Activated T-helper 17 cell treated with anti-CD3 and anti-CD28 coated beads, Interleukin-2, amount 50 U/mL, for 72 hours (primary cell): ENCODE measurements at regions not wholly inside any gene's neighbourhood (a gene's known extent, or its start where the extent isn't known, plus 50 kb on each side); places are given as distances from the start of the nearest gene placed in this dataset.
A peak's percentile ranks its signal among the peaks of the same experiment; 100 is the strongest.

Experiments used
- ATAC-seq: fragments of 150-1000 bp; cut with Tn5 transposase; replicated peaks from 2 replicates; pipeline ENCODE4 v1.10.0; 2021; ENCODE audit warnings: mild to moderate bottlenecking, moderate library complexity
- H3K27ac Mint-ChIP-seq: one replicate; pipeline ENCODE4 v1.8.0; 2022; ENCODE audit warnings: mixed read lengths
- H3K27me3 Mint-ChIP-seq: one replicate; pipeline ENCODE4 v1.8.0; 2022; ENCODE audit warnings: mixed read lengths
- H3K36me3 Mint-ChIP-seq: one replicate; pipeline ENCODE4 v1.8.0; 2022; ENCODE audit warnings: low read depth, mild to moderate bottlenecking, mixed read lengths
- H3K4me1 Mint-ChIP-seq: one replicate; pipeline ENCODE4 v1.8.0; 2022; ENCODE audit warnings: mixed read lengths
- H3K4me3 Mint-ChIP-seq: one replicate; pipeline ENCODE4 v1.8.0; 2022; ENCODE audit warnings: mild to moderate bottlenecking, mixed read lengths
- H3K9me3 Mint-ChIP-seq: one replicate; pipeline ENCODE4 v1.8.0; 2022; ENCODE audit warnings: mixed read lengths

- ATAC-seq, result no peak
- H3K4me3 Mint-ChIP-seq, result no peak overlapping the region
- H3K27ac Mint-ChIP-seq, result no peak overlapping the region
- peaks cover 16% of the 10 kb centered on the region for H3K27me3 Mint-ChIP-seq
- no peaks in the 10 kb centered on the region for H3K36me3 Mint-ChIP-seq
- peaks cover 9% of the 10 kb centered on the region for H3K4me1 Mint-ChIP-seq
- H3K9me3 Mint-ChIP-seq, result peaks cover 3% of the 10 kb centered on the region
Measured at GRCh38 chr10:28408237-28408777, 105.4 kb upstream of the MPP7 start.

- no peaks in the 10 kb centered on the region for H3K36me3 Mint-ChIP-seq
- H3K9me3 Mint-ChIP-seq, result peaks cover 3% of the 10 kb centered on the region
- H3K4me1 Mint-ChIP-seq, result peaks cover 9% of the 10 kb centered on the region
- H3K27ac Mint-ChIP-seq, result no peak overlapping the region
- ATAC-seq, result no peak
- peaks cover 19% of the 10 kb centered on the region for H3K27me3 Mint-ChIP-seq
- H3K4me3 Mint-ChIP-seq, result no peak overlapping the region
Measured at GRCh38 chr10:28410420-28411135, 107.7 kb upstream of the MPP7 start.

GRCh38 chr10:28411136-28411460, 108.2 kb upstream of the MPP7 start:
- H3K4me3 Mint-ChIP-seq, result no peak overlapping the region
- H3K27ac Mint-ChIP-seq, result peak overlapping the region; percentile 3
- H3K9me3 Mint-ChIP-seq, result peaks cover 3% of the 10 kb centered on the region
- H3K4me1 Mint-ChIP-seq, result peaks cover 9% of the 10 kb centered on the region
- peaks cover 19% of the 10 kb centered on the region for H3K27me3 Mint-ChIP-seq
- no peaks in the 10 kb centered on the region for H3K36me3 Mint-ChIP-seq
- no peak for ATAC-seq

- no peak overlapping the region for H3K4me3 Mint-ChIP-seq
- H3K27ac Mint-ChIP-seq, result peak overlapping the region; percentile 3
- H3K36me3 Mint-ChIP-seq, result no peaks in the 10 kb centered on the region
- peak; percentile 95 for ATAC-seq
- peaks cover 19% of the 10 kb centered on the region for H3K27me3 Mint-ChIP-seq
- H3K9me3 Mint-ChIP-seq, result peaks cover 3% of the 10 kb centered on the region
- H3K4me1 Mint-ChIP-seq, result peaks cover 9% of the 10 kb centered on the region
Measured at GRCh38 chr10:28411648-28412047, 108.8 kb upstream of the MPP7 start.

- no peak overlapping the region for H3K27ac Mint-ChIP-seq
- no peaks in the 10 kb centered on the region for H3K36me3 Mint-ChIP-seq
- ATAC-seq, result no peak
- H3K27me3 Mint-ChIP-seq, result peaks cover 16% of the 10 kb centered on the region
- H3K9me3 Mint-ChIP-seq, result no peaks in the 10 kb centered on the region
- no peak overlapping the region for H3K4me3 Mint-ChIP-seq
- H3K4me1 Mint-ChIP-seq, result no peaks in the 10 kb centered on the region
Measured at GRCh38 chr10:28418069-28418468, 114.8 kb upstream of the WAC start.

GRCh38 chr10:28425422-28425821, 107.5 kb upstream of the WAC start:
- no peak for ATAC-seq
- Mint-ChIP-seq H3K27me3 (peaks cover 5% of the 10 kb centered on the region), H3K4me3 (no peak overlapping the region), H3K27ac (no peak overlapping the region), H3K36me3 (no peaks in the 10 kb centered on the region), H3K9me3 (no peaks in the 10 kb centered on the region), H3K4me1 (no peaks in the 10 kb centered on the region)

GRCh38 chr10:28426392-28427159, 106.3 kb upstream of the WAC start:
- no peak for ATAC-seq
- peaks cover 5% of the 10 kb centered on the region for H3K27me3 Mint-ChIP-seq
- H3K27ac Mint-ChIP-seq, result no peak overlapping the region
- H3K4me1 Mint-ChIP-seq, result no peaks in the 10 kb centered on the region
- no peaks in the 10 kb centered on the region for H3K9me3 Mint-ChIP-seq
- no peaks in the 10 kb centered on the region for H3K36me3 Mint-ChIP-seq
- H3K4me3 Mint-ChIP-seq, result no peak overlapping the region

- Mint-ChIP-seq H3K27me3 (peaks cover 5% of the 10 kb centered on the region), H3K9me3 (no peaks in the 10 kb centered on the region), H3K36me3 (no peaks in the 10 kb centered on the region), H3K4me1 (peaks cover 5% of the 10 kb centered on the region), H3K4me3 (no peak overlapping the region), H3K27ac (no peak overlapping the region)
- no peak for ATAC-seq
Measured at GRCh38 chr10:28427376-28427775, 105.5 kb upstream of the WAC start.

GRCh38 chr10:28429045-28429444, 103.9 kb upstream of the WAC start:
- Mint-ChIP-seq H3K27ac (no peak overlapping the region), H3K9me3 (no peaks in the 10 kb centered on the region), H3K4me1 (peaks cover 6% of the 10 kb centered on the region), H3K36me3 (no peaks in the 10 kb centered on the region), H3K4me3 (no peak overlapping the region), H3K27me3 (no peaks in the 10 kb centered on the region)
- no peak for ATAC-seq

- Mint-ChIP-seq H3K27me3 (no peaks in the 10 kb centered on the region), H3K27ac (no peak overlapping the region), H3K4me1 (peaks cover 6% of the 10 kb centered on the region), H3K4me3 (no peak overlapping the region), H3K9me3 (no peaks in the 10 kb centered on the region), H3K36me3 (no peaks in the 10 kb centered on the region)
- ATAC-seq, result peak; percentile 65
Measured at GRCh38 chr10:28429573-28430216, 103.2 kb upstream of the WAC start.

GRCh38 chr10:28431139-28431538, 101.8 kb upstream of the WAC start:
- peaks cover 6% of the 10 kb centered on the region for H3K4me1 Mint-ChIP-seq

GRCh38 chr10:28432210-28432676, 100.7 kb upstream of the WAC start:
- no peaks in the 10 kb centered on the region for H3K36me3 Mint-ChIP-seq
- no peaks in the 10 kb centered on the region for H3K27me3 Mint-ChIP-seq
- H3K4me3 Mint-ChIP-seq, result peak overlapping the region; percentile 49
- peaks cover 6% of the 10 kb centered on the region for H3K4me1 Mint-ChIP-seq
- peak overlapping the region; percentile 36 for H3K27ac Mint-ChIP-seq
- H3K9me3 Mint-ChIP-seq, result no peaks in the 10 kb centered on the region
- peak; percentile 60 for ATAC-seq

More at GRCh38 chr10:28431139-28431538, 101.8 kb upstream of the WAC start:
- Mint-ChIP-seq H3K27ac (no peak overlapping the region), H3K4me3 (no peak overlapping the region), H3K36me3 (no peaks in the 10 kb centered on the region), H3K27me3 (no peaks in the 10 kb centered on the region), H3K9me3 (no peaks in the 10 kb centered on the region)
- no peak for ATAC-seq

- Mint-ChIP-seq H3K9me3 (no peaks in the 10 kb centered on the region), H3K36me3 (no peaks in the 10 kb centered on the region)
- ATAC-seq, result no peak
Measured at GRCh38 chr10:28434063-28434462, 98.9 kb upstream of the WAC start.

GRCh38 chr10:28442403-28442802, 90.5 kb upstream of the WAC start:
- ATAC-seq, result no peak
- Mint-ChIP-seq H3K4me1 (no peaks in the 10 kb centered on the region), H3K9me3 (no peaks in the 10 kb centered on the region), H3K4me3 (no peak overlapping the region), H3K27ac (no peak overlapping the region), H3K36me3 (no peaks in the 10 kb centered on the region), H3K27me3 (peaks cover 15% of the 10 kb centered on the region)

More at GRCh38 chr10:28434063-28434462, 98.9 kb upstream of the WAC start:
- Mint-ChIP-seq H3K4me3 (no peak overlapping the region), H3K4me1 (peaks cover 6% of the 10 kb centered on the region), H3K27ac (no peak overlapping the region), H3K27me3 (peaks cover 6% of the 10 kb centered on the region)
